Psoas muscle (tissue), 7 donors: ENCODE measurements at regions not wholly inside any gene's neighbourhood (a gene's known extent, or its start where the extent isn't known, plus 50 kb on each side); places are given as distances from the start of the nearest gene placed in this dataset.
"Not testable (repeated sequence)": the region's sequence is repeated elsewhere in the genome, so short reads cannot be mapped to it uniquely, and the experiment has no call there.

ENCODE experiments used
- ATAC-seq, 4 donors: fragments of 200-7000 bp; cut with Tn5 transposase; one replicate each; pipeline ENCODE4 v1.9.1; 2020; ENCODE audit warnings: moderate library complexity in 3 of 4, mild to moderate bottlenecking in 2 of 4
- DNase-seq, 2 donors: peaks; one replicate each; pipeline ENCODE4 v3.0.0-alpha.2; 2020
- H3K27ac ChIP-seq: fragments of 200-600 bp; one replicate; pipeline ENCODE4 v1.8.0; 2022
- H3K27me3 ChIP-seq, 3 donors: fragments of 200-600 bp in 1 of 3; one replicate each; pipeline versions ENCODE4 v1.6.1 to v1.8.0; 2013 to 2022; ENCODE audit warnings: low read length in 2 of 3, mild to moderate bottlenecking in 2 of 3, moderate library complexity in 1 of 3; ENCODE audit not compliant: insufficient read depth in 3 of 3
- H3K36me3 ChIP-seq, 2 donors: fragments of 200-600 bp in 1 of 2; one replicate each; pipeline versions ENCODE4 v1.6.1 to v1.8.0; 2013 to 2022; ENCODE audit warnings: low read depth in 1 of 2, mild to moderate bottlenecking in 1 of 2, moderate library complexity in 1 of 2; ENCODE audit not compliant: insufficient read depth in 1 of 2
- H3K4me1 ChIP-seq: fragments of 200-600 bp; one replicate; pipeline ENCODE4 v1.8.0; 2022
- H3K4me3 ChIP-seq: fragments of 200-600 bp; one replicate; pipeline ENCODE4 v1.8.0; 2022; ENCODE audit warnings: mild to moderate bottlenecking
- H3K9me3 ChIP-seq: fragments of 200-600 bp; one replicate; pipeline ENCODE4 v1.8.0; 2022
- WGBS, 3 donors: extraction: QIAGEN DNeasy Blood & Tissue Kit; methylation state at CpG; one replicate each; pipeline versions ENCODE4 v1.1.6 to v1.1.7; 2013; 5-methylcytosine and 5-hydroxymethylcytosine counted together
- intact Hi-C, 2 donors: fragments of 100-400 bp; cut with DNase I; formaldehyde crosslinking; loops; one replicate each; pipeline versions ENCODE4 v1.11.0 to v1.14.2; 2022
- TF ChIP-seq, protein P1 (sequence below): fragments of 200-600 bp; IDR thresholded peaks from one replicate; pipeline ENCODE4 v1.8.0; 2022; ENCODE audit warnings: antibody characterized with exemption
- donor health status: healthy with polysubstance abuse.
- donor health status: DM: no; HTN: no; CAD: no; lungs with moderate emphysema.
- donor health status: Bipolar disorder and iron deficiency.
- donor health status: healthy.
- donor health status: DM: yes; HTN: yes; CAD: no.
- donor health status: DM: no; HTN: no; CAD: no.
- donor health status: DM: yes; HTN: yes; CAD: no.

DNA sequence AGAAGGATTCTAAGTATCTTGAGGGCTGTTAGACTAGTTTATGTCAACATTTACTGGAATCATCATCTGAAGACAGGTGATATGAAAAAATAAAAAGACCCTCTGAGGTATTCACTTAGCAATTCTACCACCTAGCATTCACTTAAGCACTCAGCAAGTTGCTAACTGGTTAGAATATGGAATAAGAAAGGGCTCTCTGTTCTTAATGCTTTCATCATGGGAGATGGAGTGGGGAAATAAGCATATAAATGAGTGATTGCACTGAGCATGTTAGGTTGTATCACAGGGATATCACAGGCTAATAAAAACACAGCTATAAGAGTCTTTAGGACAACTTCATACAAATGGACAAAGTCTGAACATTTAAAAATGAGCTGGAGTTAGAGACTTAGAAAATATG is 1238.8 kb downstream of the CDH11 start:
- Histone ChIP-seq H3K27ac (no peak overlapping the region), H3K27me3 (no peaks in the 10 kb centered on the region), H3K4me3 (no peak overlapping the region), H3K4me1 (no peaks in the 10 kb centered on the region), H3K9me3 (no peaks in the 10 kb centered on the region), H3K36me3 (no peaks in the 10 kb centered on the region)
- intact Hi-C loops: no loop called here
- DNase-seq (no peak), ATAC-seq (no peak)
- TF ChIP-seq, protein P1, sequence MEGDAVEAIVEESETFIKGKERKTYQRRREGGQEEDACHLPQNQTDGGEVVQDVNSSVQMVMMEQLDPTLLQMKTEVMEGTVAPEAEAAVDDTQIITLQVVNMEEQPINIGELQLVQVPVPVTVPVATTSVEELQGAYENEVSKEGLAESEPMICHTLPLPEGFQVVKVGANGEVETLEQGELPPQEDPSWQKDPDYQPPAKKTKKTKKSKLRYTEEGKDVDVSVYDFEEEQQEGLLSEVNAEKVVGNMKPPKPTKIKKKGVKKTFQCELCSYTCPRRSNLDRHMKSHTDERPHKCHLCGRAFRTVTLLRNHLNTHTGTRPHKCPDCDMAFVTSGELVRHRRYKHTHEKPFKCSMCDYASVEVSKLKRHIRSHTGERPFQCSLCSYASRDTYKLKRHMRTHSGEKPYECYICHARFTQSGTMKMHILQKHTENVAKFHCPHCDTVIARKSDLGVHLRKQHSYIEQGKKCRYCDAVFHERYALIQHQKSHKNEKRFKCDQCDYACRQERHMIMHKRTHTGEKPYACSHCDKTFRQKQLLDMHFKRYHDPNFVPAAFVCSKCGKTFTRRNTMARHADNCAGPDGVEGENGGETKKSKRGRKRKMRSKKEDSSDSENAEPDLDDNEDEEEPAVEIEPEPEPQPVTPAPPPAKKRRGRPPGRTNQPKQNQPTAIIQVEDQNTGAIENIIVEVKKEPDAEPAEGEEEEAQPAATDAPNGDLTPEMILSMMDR: no peak

DNA sequence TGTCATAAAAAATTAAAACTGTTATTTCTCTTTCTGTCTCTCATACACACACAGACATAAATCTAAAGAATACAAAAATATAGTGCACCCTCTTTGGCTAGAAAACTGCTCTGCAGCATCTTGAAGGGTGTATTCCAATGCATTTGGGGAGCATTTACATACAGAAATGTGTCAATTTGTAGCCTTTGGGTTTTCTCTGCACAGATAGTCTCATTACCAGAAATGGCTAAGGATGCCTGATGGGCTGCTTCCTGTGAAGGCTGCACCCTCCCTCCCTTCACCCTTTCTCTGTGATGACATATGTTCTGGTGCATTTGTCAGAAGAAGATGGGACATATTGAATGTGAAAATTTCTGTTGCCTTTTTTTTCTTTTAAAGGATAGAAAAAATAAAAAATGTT is 1239.3 kb downstream of the CDH11 start:
- Histone ChIP-seq H3K27ac (no peak overlapping the region), H3K4me1 (no peaks in the 10 kb centered on the region), H3K27me3 (no peaks in the 10 kb centered on the region), H3K9me3 (no peaks in the 10 kb centered on the region), H3K4me3 (no peak overlapping the region), H3K36me3 (no peaks in the 10 kb centered on the region)
- no peak for ATAC-seq
- TF ChIP-seq, protein P1: no peak
- intact Hi-C loops: no loop called here
- DNase-seq: no peak

DNA sequence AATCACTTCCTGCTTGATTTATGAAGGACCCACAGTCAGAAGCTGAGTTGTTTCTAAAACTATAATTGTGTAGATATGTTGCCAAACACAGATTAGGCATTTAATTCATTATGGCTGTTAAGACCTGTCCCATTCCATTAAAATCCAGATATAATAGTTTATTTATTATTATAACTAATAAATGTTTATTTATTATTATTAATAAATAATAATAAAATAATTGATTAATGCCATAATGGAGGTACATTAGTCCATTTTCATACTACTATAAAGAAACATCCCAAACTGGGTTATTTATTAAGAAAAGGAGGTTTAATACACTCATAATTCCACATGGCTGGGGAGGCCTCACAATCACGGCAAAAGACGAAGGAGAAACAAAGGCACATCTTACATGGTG is 1240.9 kb downstream of the CDH11 start:
- Histone ChIP-seq H3K4me1 (no peaks in the 10 kb centered on the region), H3K27ac (no peak overlapping the region), H3K27me3 (no peaks in the 10 kb centered on the region), H3K36me3 (no peaks in the 10 kb centered on the region), H3K4me3 (no peak overlapping the region), H3K9me3 (no peaks in the 10 kb centered on the region)
- no peak for ATAC-seq
- TF ChIP-seq, protein P1: no peak
- DNase-seq: no peak
- intact Hi-C loops: no loop called here
- WGBS, 3 donors: 96 to 100% (median 99%) methylated on average over 2 of the region's 2 CpGs

- Histone ChIP-seq H3K27ac (no peak overlapping the region), H3K9me3 (peaks cover 3% of the 10 kb centered on the region), H3K36me3 (no peaks in the 10 kb centered on the region), H3K27me3 (no peaks in the 10 kb centered on the region), H3K4me1 (no peaks in the 10 kb centered on the region), H3K4me3 (no peak overlapping the region)
- ATAC-seq (no peak), DNase-seq (no peak)
- WGBS, 3 donors: 69 to 75% (median 69%) methylated on average over 3 of the region's 3 CpGs
- TF ChIP-seq, protein P1: no peak
- intact Hi-C loops: no loop called here
These were observed 1244.5 kb downstream of the CDH11 start for GRCh38 chr16:63877401-63877800.

- H3K4me3 ChIP-seq: no peak overlapping the region
- H3K9me3 ChIP-seq: peaks cover 3% of the 10 kb centered on the region
- no peak for ATAC-seq
- intact Hi-C loops: no loop called here
- no peaks in the 10 kb centered on the region for H3K27me3 ChIP-seq
- no peaks in the 10 kb centered on the region for H3K4me1 ChIP-seq
- H3K27ac ChIP-seq: no peak overlapping the region
- no peaks in the 10 kb centered on the region for H3K36me3 ChIP-seq
- TF ChIP-seq, protein P1: no peak
- no peak for DNase-seq
These were observed 1245.8 kb downstream of the CDH11 start for GRCh38 chr16:63876103-63876502.

- H3K9me3 ChIP-seq, H3K36me3 ChIP-seq, H3K27me3 ChIP-seq, DNase-seq, H3K4me3 ChIP-seq, ATAC-seq, H3K27ac ChIP-seq, H3K4me1 ChIP-seq: not testable (repeated sequence)
- intact Hi-C loops: loop anchor here in 1 of 2 donors (5.0 kb wide), 1 partner anchor 472 kb away; no protein-coding TSS in a partner anchor
- 92 to 94% (median 94%) methylated on average over 20 of the region's 20 CpGs for WGBS, 3 donors
These were observed 1261.2 kb downstream of the CDH11 start for GRCh38 chr16:63860700-63861099.
